ENCODE measurements at regions not wholly inside any gene's neighbourhood (a gene's known extent, or its start where the extent isn't known, plus 50 kb on each side); places are given as distances from the start of the nearest gene placed in this dataset.

GRCh38 chr17:72458301-72458700 lies 337.5 kb downstream of the SOX9 start:
- Histone ChIP-seq H3K27ac (ENCODE audit: low read depth in 1 of 2, low read length in 2 of 2) (no peak overlapping the region), H3K36me3 (ENCODE audit: insufficient read depth, low read length) (no peaks in the 10 kb centered on the region), H3K4me1 (ENCODE audit: insufficient read depth, low read length) (no peaks in the 10 kb centered on the region), H3K4me3 (ENCODE audit: low read length) (no peak overlapping the region), H3K27me3 (ENCODE audit: control insufficient read depth in 1 of 2, insufficient read depth in 2 of 2, low read length in 2 of 2) (no peaks in the 10 kb centered on the region), H3K9me3 (ENCODE audit: control insufficient read depth in 1 of 2, insufficient read depth in 1 of 2, low read length in 2 of 2) (no peaks in the 10 kb centered on the region)
- no peak for TF ChIP-seq CTCF (IDR thresholded peaks at IDR 0.05)
- CTCF ChIA-PET = no interaction called here
- POLR2A ChIA-PET = no interaction called here
- intact Hi-C loops (cut with DNase I, micrococcal nuclease) = no loop called here
- ATAC-seq (ENCODE audit: poor library complexity) = no peak
- Mint-ChIP-seq H3K9me3 (no peaks in the 10 kb centered on the region), H3K4me1 (ENCODE audit: low read depth) (no peaks in the 10 kb centered on the region), H3K27ac (no peak overlapping the region), H3K27me3 (no peaks in the 10 kb centered on the region), H3K36me3 (ENCODE audit: low read depth) (no peaks in the 10 kb centered on the region), H3K4me3 (no peak overlapping the region)
- no peak for DNase-seq

DNA sequence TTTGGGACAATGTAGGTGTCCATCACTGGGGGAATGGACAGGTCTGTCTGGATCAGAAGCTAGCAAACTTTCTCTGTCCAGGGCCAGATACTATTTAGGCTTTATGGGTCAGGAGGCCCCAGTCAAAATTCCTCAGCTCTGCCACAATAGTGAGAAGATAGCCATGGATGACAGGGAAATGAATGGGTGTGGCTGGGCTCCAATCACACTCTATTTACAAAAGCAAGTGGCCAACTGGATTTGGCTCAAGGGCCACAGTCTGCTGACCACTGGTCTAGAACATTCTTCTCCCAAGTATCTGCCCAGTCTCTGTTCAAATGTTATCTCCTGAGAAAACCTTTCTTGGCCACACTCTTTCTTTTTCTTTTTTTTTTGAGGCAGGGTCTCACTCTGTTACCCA lies 339.9 kb downstream of the SOX9 start:
- peaks cover 0 to 2% of the 10 kb centered on the region in 2 experiments for H3K27me3 ChIP-seq (ENCODE audit: control insufficient read depth in 1 of 2, insufficient read depth in 2 of 2, low read length in 2 of 2)
- H3K4me3 ChIP-seq (ENCODE audit: low read length) = no peak overlapping the region
- POLR2A ChIA-PET = no interaction called here
- ATAC-seq (ENCODE audit: poor library complexity) = no peak
- Mint-ChIP-seq H3K27me3 (no peaks in the 10 kb centered on the region), H3K27ac (no peak overlapping the region), H3K4me1 (ENCODE audit: low read depth) (no peaks in the 10 kb centered on the region), H3K9me3 (no peaks in the 10 kb centered on the region), H3K4me3 (no peak overlapping the region), H3K36me3 (ENCODE audit: low read depth) (no peaks in the 10 kb centered on the region)
- CTCF ChIA-PET = no interaction called here
- H3K4me1 ChIP-seq (ENCODE audit: insufficient read depth, low read length) = no peaks in the 10 kb centered on the region
- intact Hi-C loops (cut with DNase I, micrococcal nuclease) = no loop called here
- no peak for TF ChIP-seq CTCF (IDR thresholded peaks at IDR 0.05)
- no peaks in the 10 kb centered on the region for H3K36me3 ChIP-seq (ENCODE audit: insufficient read depth, low read length)
- H3K27ac ChIP-seq (ENCODE audit: low read depth in 1 of 2, low read length in 2 of 2) = no peak overlapping the region
- no peaks in the 10 kb centered on the region for H3K9me3 ChIP-seq (ENCODE audit: control insufficient read depth in 1 of 2, insufficient read depth in 1 of 2, low read length in 2 of 2)
- DNase-seq = no peak

GRCh38 chr17:72461757-72462156 lies 340.9 kb downstream of the SOX9 start:
- Histone ChIP-seq H3K4me3 (ENCODE audit: low read length) (no peak overlapping the region), H3K9me3 (ENCODE audit: control insufficient read depth in 1 of 2, insufficient read depth in 1 of 2, low read length in 2 of 2) (no peaks in the 10 kb centered on the region), H3K4me1 (ENCODE audit: insufficient read depth, low read length) (no peaks in the 10 kb centered on the region), H3K36me3 (ENCODE audit: insufficient read depth, low read length) (no peaks in the 10 kb centered on the region), H3K27ac (ENCODE audit: low read depth in 1 of 2, low read length in 2 of 2) (no peak overlapping the region), H3K27me3 (ENCODE audit: control insufficient read depth in 1 of 2, insufficient read depth in 2 of 2, low read length in 2 of 2) (peaks cover 0 to 2% of the 10 kb centered on the region in 2 experiments)
- Mint-ChIP-seq H3K4me1 (ENCODE audit: low read depth) (no peaks in the 10 kb centered on the region), H3K9me3 (no peaks in the 10 kb centered on the region), H3K4me3 (no peak overlapping the region), H3K27ac (no peak overlapping the region), H3K27me3 (no peaks in the 10 kb centered on the region), H3K36me3 (ENCODE audit: low read depth) (no peaks in the 10 kb centered on the region)
- no peak for TF ChIP-seq CTCF (IDR thresholded peaks at IDR 0.05)
- CTCF ChIA-PET = no interaction called here
- ATAC-seq (ENCODE audit: poor library complexity) (no peak), DNase-seq (no peak)
- intact Hi-C loops (cut with DNase I, micrococcal nuclease) = no loop called here
- POLR2A ChIA-PET = no interaction called here

Measured in CD4-positive, alpha-beta T cell (primary cell).